GM12872 (cell line): ENCODE measurements at regions not wholly inside any gene's neighbourhood (a gene's known extent, or its start where the extent isn't known, plus 50 kb on each side); places are given as distances from the start of the nearest gene placed in this dataset.

Source experiments
- TF ChIP-seq, protein P1 (sequence below): IDR thresholded peaks from 3 replicates; pipeline ENCODE4 v1.5.1; 2011; ENCODE audit warnings: low read depth, mild to moderate bottlenecking, low read length, moderate library complexity; ENCODE audit not compliant: insufficient read depth

DNA sequence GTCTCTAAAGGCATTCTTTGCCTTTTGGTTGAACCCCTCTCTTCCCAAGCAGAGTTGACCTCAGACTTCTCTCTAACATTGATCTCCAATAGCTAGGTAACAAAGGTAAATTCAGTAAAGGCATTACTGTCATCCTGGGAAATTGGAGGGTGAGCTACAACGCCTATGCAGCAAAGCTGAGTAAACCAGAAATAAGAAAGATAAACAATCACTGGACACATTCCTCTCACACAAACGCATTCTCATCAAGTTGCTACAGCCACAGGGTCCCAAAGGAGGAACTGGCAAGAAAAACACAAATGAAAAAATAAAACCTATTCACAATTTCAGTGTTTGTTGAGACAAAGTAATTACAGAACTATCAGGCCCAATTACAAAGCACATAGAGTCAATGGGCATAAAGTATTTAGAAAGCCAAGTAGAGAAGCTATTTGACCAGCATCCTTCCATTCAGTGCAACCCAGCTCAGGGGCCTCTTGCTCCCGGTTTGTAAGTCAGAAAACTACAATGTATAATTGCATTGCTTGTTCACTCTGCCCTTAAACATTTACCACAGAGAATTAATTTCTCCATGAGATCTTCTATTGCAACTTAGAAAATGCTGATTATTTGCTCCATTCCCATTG is 967.7 kb downstream of the PCDH7 start:
- TF ChIP-seq, protein P1, sequence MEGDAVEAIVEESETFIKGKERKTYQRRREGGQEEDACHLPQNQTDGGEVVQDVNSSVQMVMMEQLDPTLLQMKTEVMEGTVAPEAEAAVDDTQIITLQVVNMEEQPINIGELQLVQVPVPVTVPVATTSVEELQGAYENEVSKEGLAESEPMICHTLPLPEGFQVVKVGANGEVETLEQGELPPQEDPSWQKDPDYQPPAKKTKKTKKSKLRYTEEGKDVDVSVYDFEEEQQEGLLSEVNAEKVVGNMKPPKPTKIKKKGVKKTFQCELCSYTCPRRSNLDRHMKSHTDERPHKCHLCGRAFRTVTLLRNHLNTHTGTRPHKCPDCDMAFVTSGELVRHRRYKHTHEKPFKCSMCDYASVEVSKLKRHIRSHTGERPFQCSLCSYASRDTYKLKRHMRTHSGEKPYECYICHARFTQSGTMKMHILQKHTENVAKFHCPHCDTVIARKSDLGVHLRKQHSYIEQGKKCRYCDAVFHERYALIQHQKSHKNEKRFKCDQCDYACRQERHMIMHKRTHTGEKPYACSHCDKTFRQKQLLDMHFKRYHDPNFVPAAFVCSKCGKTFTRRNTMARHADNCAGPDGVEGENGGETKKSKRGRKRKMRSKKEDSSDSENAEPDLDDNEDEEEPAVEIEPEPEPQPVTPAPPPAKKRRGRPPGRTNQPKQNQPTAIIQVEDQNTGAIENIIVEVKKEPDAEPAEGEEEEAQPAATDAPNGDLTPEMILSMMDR: no peak

DNA sequence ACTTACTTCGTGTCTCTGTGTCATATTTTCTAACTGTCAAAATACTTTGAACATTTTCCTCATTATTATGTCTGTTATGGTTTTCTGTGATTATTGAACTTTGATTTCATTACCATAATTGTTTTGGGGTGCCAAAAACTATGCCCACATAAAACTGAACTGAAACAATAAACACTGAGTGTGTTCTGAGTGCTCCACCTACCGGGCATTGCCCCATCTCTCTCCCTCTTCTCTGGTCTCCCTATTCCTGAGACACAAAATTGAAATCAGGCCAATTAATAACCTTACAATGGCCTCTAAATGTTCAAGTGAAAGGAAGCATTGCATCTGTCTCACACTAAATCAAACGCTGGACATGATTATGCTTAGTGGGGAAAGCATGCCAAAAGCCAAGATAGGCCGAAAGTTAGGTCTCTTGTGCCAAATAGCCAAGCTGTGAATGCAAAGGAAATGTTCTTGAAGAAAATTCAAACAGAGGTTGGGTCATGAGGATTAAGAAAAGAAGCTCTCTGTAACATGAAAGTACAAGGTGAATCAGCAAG is 972.3 kb downstream of the PCDH7 start:
- TF ChIP-seq, protein P1: no peak

DNA sequence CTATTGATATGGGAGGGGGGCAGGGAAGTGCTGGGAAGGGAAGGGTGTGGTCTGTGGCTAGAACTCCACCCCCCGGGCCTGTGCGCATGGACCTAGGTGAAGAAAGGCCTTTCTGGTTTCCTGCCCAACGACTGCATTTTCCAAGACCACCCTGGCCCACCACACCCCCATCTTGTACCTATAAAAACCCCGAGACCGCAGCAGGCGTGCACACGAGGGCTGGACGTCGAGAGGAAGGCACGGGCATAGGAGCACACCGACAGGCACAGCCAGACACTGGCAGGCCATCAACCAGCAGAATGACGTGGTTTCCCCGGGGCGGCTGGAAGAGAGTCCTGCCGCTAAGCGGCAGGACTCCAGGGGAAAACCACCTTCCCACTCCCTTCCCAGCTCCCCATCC is 981.1 kb downstream of the PCDH7 start:
- TF ChIP-seq, protein P1: no peak

DNA sequence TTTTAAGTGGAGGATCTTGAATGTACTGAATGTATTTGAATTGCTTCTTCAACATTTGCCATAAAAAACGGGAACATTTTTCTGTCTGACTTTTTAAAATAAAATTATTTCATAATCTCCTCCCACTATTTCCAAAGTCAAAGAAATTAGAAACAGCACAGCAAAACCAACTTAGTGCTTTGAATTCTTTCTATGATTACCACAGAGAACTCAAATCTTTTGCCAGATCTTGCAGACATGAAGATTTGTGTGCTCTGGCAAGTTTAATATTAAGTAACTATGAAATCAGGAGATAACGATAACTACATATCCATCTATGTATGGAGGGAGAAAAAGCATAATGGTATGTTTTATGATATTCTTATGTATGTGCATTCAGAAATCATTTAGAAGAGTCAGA is 982.2 kb downstream of the PCDH7 start:
- TF ChIP-seq, protein P1: no peak

DNA sequence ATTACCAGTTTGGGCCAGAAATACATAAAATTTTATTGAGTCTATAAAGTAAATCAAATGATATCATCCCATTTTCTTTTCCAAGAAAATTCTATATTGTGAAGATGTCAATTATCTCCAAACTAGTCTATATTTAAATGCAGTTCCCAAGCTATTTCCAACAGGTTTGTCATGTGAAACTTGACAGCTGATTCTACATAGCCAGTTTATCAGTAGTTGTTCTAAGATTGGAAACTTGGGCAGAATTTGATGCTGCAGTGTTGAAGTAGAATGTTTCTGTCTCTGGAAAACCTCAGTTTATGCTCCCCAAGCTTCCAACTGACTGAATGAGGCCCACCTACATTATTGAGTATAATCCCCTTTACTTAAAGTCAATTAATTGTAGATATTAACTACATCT is 994.1 kb downstream of the PCDH7 start:
- TF ChIP-seq, protein P1: no peak

DNA sequence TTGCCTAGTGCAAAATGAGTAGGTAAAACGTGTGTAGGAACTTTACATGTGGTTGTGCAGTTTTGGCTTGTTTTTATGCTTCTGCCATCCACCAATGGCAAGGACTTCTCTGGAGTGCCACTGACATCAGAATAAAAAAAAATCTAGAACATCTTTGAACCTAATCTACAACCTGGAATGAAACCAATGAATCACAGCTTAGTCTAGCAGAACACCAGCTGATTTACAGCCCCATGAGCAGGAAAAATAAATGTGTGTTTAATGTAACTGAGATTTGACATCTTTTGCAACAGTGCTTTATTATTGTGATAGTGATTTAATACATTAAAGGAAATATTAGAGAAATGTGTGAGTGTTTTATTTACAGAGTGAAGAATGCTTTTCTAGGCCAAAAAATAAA is 995.1 kb downstream of the PCDH7 start:
- TF ChIP-seq, protein P1: no peak

DNA sequence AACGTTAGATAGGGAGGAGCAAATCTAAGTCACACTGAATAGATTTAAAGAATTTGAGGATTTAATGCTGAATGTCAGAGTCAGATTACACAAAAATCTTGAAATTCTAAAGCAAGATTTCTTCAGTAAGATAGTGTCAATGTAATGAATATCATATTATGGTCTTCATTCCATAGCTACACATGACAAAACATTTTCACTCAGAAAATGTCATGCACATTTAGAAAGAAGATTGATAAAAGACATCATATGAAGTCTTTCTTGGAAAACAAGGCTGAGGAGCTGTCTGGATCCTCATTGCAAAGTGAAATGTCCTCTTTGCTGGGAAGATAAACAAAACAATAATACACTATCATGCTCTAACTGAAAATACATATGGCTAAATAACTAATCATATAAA is 1006.9 kb downstream of the PCDH7 start:
- TF ChIP-seq, protein P1: no peak

DNA sequence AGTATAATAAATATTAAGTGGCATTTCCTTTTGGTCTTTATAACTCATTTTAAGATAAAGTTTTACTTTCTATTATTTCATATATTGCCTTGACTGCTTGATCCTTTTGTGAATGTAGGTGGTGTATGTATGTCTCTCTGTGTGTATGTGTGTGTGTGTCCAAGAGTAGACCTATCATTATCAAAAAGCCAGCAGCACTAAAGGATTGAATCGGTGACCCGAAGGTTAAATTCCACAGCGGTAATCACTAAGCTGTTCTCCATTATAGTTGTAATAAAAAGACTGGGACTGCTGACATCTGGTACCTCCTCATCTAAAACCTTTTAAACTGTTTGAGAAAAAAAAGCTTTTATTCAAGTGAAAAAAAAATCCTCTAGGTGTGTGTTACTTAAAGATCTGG is 1014.8 kb downstream of the PCDH7 start:
- TF ChIP-seq, protein P1: no peak
